Mucosa of rectum (tissue), 2 donors: ENCODE measurements at regions not wholly inside any gene's neighbourhood (a gene's known extent, or its start where the extent isn't known, plus 50 kb on each side); places are given as distances from the start of the nearest gene placed in this dataset.

Experiments used
- H3K27ac ChIP-seq, 2 donors: one replicate each; pipeline ENCODE4 v1.7.0; 2013; ENCODE audit warnings: inconsistent platforms in 2 of 2, low read depth in 2 of 2, low read length in 2 of 2
- H3K27me3 ChIP-seq, 2 donors: one replicate each; pipeline ENCODE4 v1.7.0; 2013; ENCODE audit warnings: low read length in 2 of 2; ENCODE audit not compliant: control insufficient read depth in 2 of 2, insufficient read depth in 2 of 2
- H3K36me3 ChIP-seq, 2 donors: one replicate each; pipeline ENCODE4 v1.7.0; 2013; ENCODE audit warnings: low read length in 2 of 2; ENCODE audit not compliant: control insufficient read depth in 2 of 2, insufficient read depth in 2 of 2
- H3K4me1 ChIP-seq, 2 donors: one replicate each; pipeline ENCODE4 v1.7.0; 2013; ENCODE audit warnings: low read length in 2 of 2, mild to moderate bottlenecking in 1 of 2; ENCODE audit not compliant: control insufficient read depth in 2 of 2, insufficient read depth in 2 of 2
- H3K4me3 ChIP-seq, 2 donors: one replicate each; pipeline ENCODE4 v1.7.0; 2013; ENCODE audit warnings: low read length in 2 of 2
- H3K9ac ChIP-seq, 2 donors: one replicate each; pipeline ENCODE4 v1.7.0; 2013; ENCODE audit warnings: low read length in 2 of 2, low read depth in 1 of 2, mild to moderate bottlenecking in 1 of 2
- H3K9me3 ChIP-seq, 2 donors: one replicate each; pipeline ENCODE4 v1.7.0; 2013; ENCODE audit warnings: low read length in 2 of 2; ENCODE audit not compliant: control insufficient read depth in 2 of 2
- donor health status: healthy.
- donor health status: Normal muscosa, but diverticular disease.

GRCh38 chr17:13812350-13812749 is 210.6 kb upstream of the HS3ST3A1 start:
- Histone ChIP-seq H3K27ac (no peak overlapping the region), H3K27me3 (no peaks in the 10 kb centered on the region), H3K36me3 (no peaks in the 10 kb centered on the region), H3K4me3 (no peak overlapping the region), H3K4me1 (no peaks in the 10 kb centered on the region), H3K9me3 (no peaks in the 10 kb centered on the region), H3K9ac (no peak overlapping the region)

- Histone ChIP-seq H3K9me3 (no peaks in the 10 kb centered on the region), H3K36me3 (no peaks in the 10 kb centered on the region), H3K4me3 (no peak overlapping the region), H3K27me3 (no peaks in the 10 kb centered on the region), H3K4me1 (no peaks in the 10 kb centered on the region), H3K27ac (no peak overlapping the region), H3K9ac (no peak overlapping the region)
These were observed 211.9 kb upstream of the HS3ST3A1 start for GRCh38 chr17:13813347-13814240.

- no peaks in the 10 kb centered on the region for H3K27me3 ChIP-seq
- H3K36me3 ChIP-seq: no peaks in the 10 kb centered on the region
- no peaks in the 10 kb centered on the region for H3K9me3 ChIP-seq
- no peak overlapping the region for H3K9ac ChIP-seq
- no peak overlapping the region for H3K4me3 ChIP-seq
- H3K27ac ChIP-seq: no peak overlapping the region
- H3K4me1 ChIP-seq: no peaks in the 10 kb centered on the region
These were observed 221.0 kb upstream of the HS3ST3A1 start for GRCh38 chr17:13822700-13823099.

GRCh38 chr17:13825526-13826040 is 223.9 kb upstream of the HS3ST3A1 start:
- H3K27ac ChIP-seq: no peak overlapping the region
- H3K27me3 ChIP-seq: no peaks in the 10 kb centered on the region
- H3K36me3 ChIP-seq: no peaks in the 10 kb centered on the region
- H3K4me3 ChIP-seq: no peak overlapping the region
- H3K9ac ChIP-seq: no peak overlapping the region
- H3K9me3 ChIP-seq: no peaks in the 10 kb centered on the region
- H3K4me1 ChIP-seq: no peaks in the 10 kb centered on the region

GRCh38 chr17:13827118-13827517 is 225.4 kb upstream of the HS3ST3A1 start:
- H3K9ac ChIP-seq: no peak overlapping the region

GRCh38 chr17:13833921-13834320 is 232.2 kb upstream of the HS3ST3A1 start:
- Histone ChIP-seq H3K27me3 (no peaks in the 10 kb centered on the region), H3K9ac (no peak overlapping the region), H3K9me3 (no peaks in the 10 kb centered on the region), H3K4me3 (no peak overlapping the region), H3K36me3 (no peaks in the 10 kb centered on the region), H3K4me1 (no peaks in the 10 kb centered on the region), H3K27ac (no peak overlapping the region)

More at GRCh38 chr17:13827118-13827517, 225.4 kb upstream of the HS3ST3A1 start:
- no peaks in the 10 kb centered on the region for H3K4me1 ChIP-seq
- H3K4me3 ChIP-seq: no peak overlapping the region
- no peak overlapping the region for H3K27ac ChIP-seq
- H3K27me3 ChIP-seq: no peaks in the 10 kb centered on the region
- no peaks in the 10 kb centered on the region for H3K36me3 ChIP-seq
- H3K9me3 ChIP-seq: no peaks in the 10 kb centered on the region

- H3K9ac ChIP-seq: no peak overlapping the region
- H3K9me3 ChIP-seq: no peaks in the 10 kb centered on the region
- H3K4me3 ChIP-seq: no peak overlapping the region
- no peaks in the 10 kb centered on the region for H3K4me1 ChIP-seq
- H3K27ac ChIP-seq: no peak overlapping the region
- no peaks in the 10 kb centered on the region for H3K36me3 ChIP-seq
- no peaks in the 10 kb centered on the region for H3K27me3 ChIP-seq
These were observed 233.4 kb upstream of the HS3ST3A1 start for GRCh38 chr17:13835151-13835550.

GRCh38 chr17:13837417-13837816 is 231.9 kb upstream of the COX10 start:
- Histone ChIP-seq H3K9ac (no peak overlapping the region), H3K4me3 (no peak overlapping the region), H3K4me1 (no peaks in the 10 kb centered on the region), H3K27me3 (no peaks in the 10 kb centered on the region), H3K27ac (no peak overlapping the region), H3K9me3 (no peaks in the 10 kb centered on the region), H3K36me3 (no peaks in the 10 kb centered on the region)

GRCh38 chr17:13840254-13840653 is 229.1 kb upstream of the COX10 start:
- H3K27ac ChIP-seq: no peak overlapping the region
- H3K4me3 ChIP-seq: no peak overlapping the region
- H3K27me3 ChIP-seq: no peaks in the 10 kb centered on the region
- no peak overlapping the region for H3K9ac ChIP-seq
- no peaks in the 10 kb centered on the region for H3K4me1 ChIP-seq
- H3K36me3 ChIP-seq: no peaks in the 10 kb centered on the region
- no peaks in the 10 kb centered on the region for H3K9me3 ChIP-seq

GRCh38 chr17:13843862-13844635 is 225.3 kb upstream of the COX10 start:
- Histone ChIP-seq H3K9ac (no peak overlapping the region), H3K4me1 (no peaks in the 10 kb centered on the region), H3K27ac (no peak overlapping the region), H3K36me3 (no peaks in the 10 kb centered on the region), H3K9me3 (no peaks in the 10 kb centered on the region), H3K4me3 (no peak overlapping the region), H3K27me3 (no peaks in the 10 kb centered on the region)
